ENCODE measurements at regions not wholly inside any gene's neighbourhood (a gene's known extent, or its start where the extent isn't known, plus 50 kb on each side); places are given as distances from the start of the nearest gene placed in this dataset.

- intact Hi-C loops (cut with DNase I): no loop called here
- DNase-seq (no peak), ATAC-seq (no peak)
- Histone ChIP-seq H3K36me3 (ENCODE audit: insufficient read depth in 1 of 2, low read depth in 1 of 2) (no peaks in the 10 kb centered on the region), H3K9me3 (no peaks in the 10 kb centered on the region), H3K4me1 (no peaks in the 10 kb centered on the region), H3K27ac (no peak overlapping the region), H3K4me3 (no peak overlapping the region), H3K27me3 (ENCODE audit: insufficient read depth in 3 of 3, low read length in 2 of 3) (no peaks in the 10 kb centered on the region)
- no peak for TF ChIP-seq CTCF (IDR thresholded peaks at IDR 0.05)
Measured at GRCh38 chr10:55329796-55330195, 528.8 kb upstream of the PCDH15 start.

- Histone ChIP-seq H3K9me3 (no peaks in the 10 kb centered on the region), H3K36me3 (ENCODE audit: insufficient read depth in 1 of 2, low read depth in 1 of 2) (no peaks in the 10 kb centered on the region), H3K27ac (no peak overlapping the region), H3K4me3 (no peak overlapping the region), H3K27me3 (ENCODE audit: insufficient read depth in 3 of 3, low read length in 2 of 3) (no peaks in the 10 kb centered on the region), H3K4me1 (no peaks in the 10 kb centered on the region)
- ATAC-seq (no peak), DNase-seq (no peak)
- TF ChIP-seq CTCF (IDR thresholded peaks at IDR 0.05): no peak
- intact Hi-C loops (cut with DNase I): no loop called here
- 83 to 90% (median 87%) methylated on average over 2 of the region's 2 CpGs for WGBS, 3 donors
Measured at GRCh38 chr10:55320187-55320700, 519.2 kb upstream of the PCDH15 start.

- no peaks in the 10 kb centered on the region for H3K9me3 ChIP-seq
- DNase-seq (no peak), ATAC-seq (no peak)
- H3K27me3 ChIP-seq (ENCODE audit: insufficient read depth in 3 of 3, low read length in 2 of 3): no peaks in the 10 kb centered on the region
- 77% methylated on average over 4 of the region's 4 CpGs for WGBS, 3 donors
- no peak overlapping the region for H3K27ac ChIP-seq
- H3K4me1 ChIP-seq: no peaks in the 10 kb centered on the region
- H3K36me3 ChIP-seq (ENCODE audit: insufficient read depth in 1 of 2, low read depth in 1 of 2): no peaks in the 10 kb centered on the region
- intact Hi-C loops (cut with DNase I): no loop called here
- H3K4me3 ChIP-seq: no peak overlapping the region
- no peak for TF ChIP-seq CTCF (IDR thresholded peaks at IDR 0.05)
Measured at GRCh38 chr10:55311848-55312635, 511.0 kb upstream of the PCDH15 start.

- DNase-seq (no peak), ATAC-seq (no peak)
- no peaks in the 10 kb centered on the region for H3K4me1 ChIP-seq
- no peak overlapping the region for H3K27ac ChIP-seq
- no peak for TF ChIP-seq CTCF (IDR thresholded peaks at IDR 0.05)
- H3K36me3 ChIP-seq (ENCODE audit: insufficient read depth in 1 of 2, low read depth in 1 of 2): no peaks in the 10 kb centered on the region
- no peaks in the 10 kb centered on the region for H3K9me3 ChIP-seq
- H3K27me3 ChIP-seq (ENCODE audit: insufficient read depth in 3 of 3, low read length in 2 of 3): no peaks in the 10 kb centered on the region
- intact Hi-C loops (cut with DNase I): no loop called here
- 85 to 97% (median 93%) methylated on average over 1 of the region's 1 CpG for whole genome bisulfite sequencing, 3 donors
- H3K4me3 ChIP-seq: no peak overlapping the region
Measured at GRCh38 chr10:55310143-55310542, 509.1 kb upstream of the PCDH15 start.

- peaks cover 0 to 2% (median 0%) of the 10 kb centered on the region in 3 donors for H3K27me3 ChIP-seq (ENCODE audit: insufficient read depth in 3 of 3, low read length in 2 of 3)
- no peaks in the 10 kb centered on the region for H3K9me3 ChIP-seq
- no peak for TF ChIP-seq CTCF (IDR thresholded peaks at IDR 0.05)
- H3K36me3 ChIP-seq (ENCODE audit: insufficient read depth in 1 of 2, low read depth in 1 of 2): no peaks in the 10 kb centered on the region
- H3K27ac ChIP-seq: no peak overlapping the region
- H3K4me3 ChIP-seq: no peak overlapping the region
- H3K4me1 ChIP-seq: no peaks in the 10 kb centered on the region
- DNase-seq (no peak), ATAC-seq (no peak)
- intact Hi-C loops (cut with DNase I): no loop called here
Measured at GRCh38 chr10:55305285-55305684, 504.3 kb upstream of the PCDH15 start.

Data from psoas muscle (tissue), 7 donors.